ENCODE measurements at regions not wholly inside any gene's neighbourhood (a gene's known extent, or its start where the extent isn't known, plus 50 kb on each side); places are given as distances from the start of the nearest gene placed in this dataset.

DNA sequence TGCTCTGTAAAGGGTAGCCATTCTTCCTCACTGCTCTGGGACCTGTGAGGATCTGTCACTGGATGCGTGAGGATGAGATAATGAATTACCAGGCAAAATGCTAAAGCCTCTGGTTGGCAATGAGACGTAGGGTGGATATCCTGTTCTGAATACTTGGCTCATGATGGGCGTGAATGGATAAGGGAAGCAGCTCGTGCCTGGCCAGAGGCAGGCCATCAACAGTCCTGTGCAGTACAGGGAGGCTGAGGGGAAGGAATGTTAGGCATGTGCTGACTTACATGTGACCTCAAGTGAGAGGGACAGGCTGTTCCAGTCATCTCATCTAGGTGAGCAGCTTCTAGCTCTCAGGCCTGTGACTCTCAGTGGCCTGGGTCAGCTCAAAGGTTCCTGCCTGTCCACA lies 172.8 kb downstream of the CARTPT start:
- no peaks in the 10 kb centered on the region for H3K36me3 Mint-ChIP-seq (ENCODE audit: low read depth, unreplicated experiment)
- no peak overlapping the region for H3K27ac Mint-ChIP-seq (ENCODE audit: unreplicated experiment)
- no peaks in the 10 kb centered on the region for H3K9me3 Mint-ChIP-seq (ENCODE audit: unreplicated experiment)
- peaks cover 5% of the 10 kb centered on the region for H3K27me3 Mint-ChIP-seq (ENCODE audit: unreplicated experiment)
- DNase-seq (ENCODE audit: low spot score): peak; percentile 18
- TF ChIP-seq, protein P1, sequence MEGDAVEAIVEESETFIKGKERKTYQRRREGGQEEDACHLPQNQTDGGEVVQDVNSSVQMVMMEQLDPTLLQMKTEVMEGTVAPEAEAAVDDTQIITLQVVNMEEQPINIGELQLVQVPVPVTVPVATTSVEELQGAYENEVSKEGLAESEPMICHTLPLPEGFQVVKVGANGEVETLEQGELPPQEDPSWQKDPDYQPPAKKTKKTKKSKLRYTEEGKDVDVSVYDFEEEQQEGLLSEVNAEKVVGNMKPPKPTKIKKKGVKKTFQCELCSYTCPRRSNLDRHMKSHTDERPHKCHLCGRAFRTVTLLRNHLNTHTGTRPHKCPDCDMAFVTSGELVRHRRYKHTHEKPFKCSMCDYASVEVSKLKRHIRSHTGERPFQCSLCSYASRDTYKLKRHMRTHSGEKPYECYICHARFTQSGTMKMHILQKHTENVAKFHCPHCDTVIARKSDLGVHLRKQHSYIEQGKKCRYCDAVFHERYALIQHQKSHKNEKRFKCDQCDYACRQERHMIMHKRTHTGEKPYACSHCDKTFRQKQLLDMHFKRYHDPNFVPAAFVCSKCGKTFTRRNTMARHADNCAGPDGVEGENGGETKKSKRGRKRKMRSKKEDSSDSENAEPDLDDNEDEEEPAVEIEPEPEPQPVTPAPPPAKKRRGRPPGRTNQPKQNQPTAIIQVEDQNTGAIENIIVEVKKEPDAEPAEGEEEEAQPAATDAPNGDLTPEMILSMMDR (IDR thresholded peaks at IDR 0.05; ENCODE audit: unreplicated experiment): no peak
- H3K4me3 Mint-ChIP-seq (ENCODE audit: unreplicated experiment): no peak overlapping the region
- peaks cover 2% of the 10 kb centered on the region for H3K4me1 Mint-ChIP-seq (ENCODE audit: unreplicated experiment)

DNA sequence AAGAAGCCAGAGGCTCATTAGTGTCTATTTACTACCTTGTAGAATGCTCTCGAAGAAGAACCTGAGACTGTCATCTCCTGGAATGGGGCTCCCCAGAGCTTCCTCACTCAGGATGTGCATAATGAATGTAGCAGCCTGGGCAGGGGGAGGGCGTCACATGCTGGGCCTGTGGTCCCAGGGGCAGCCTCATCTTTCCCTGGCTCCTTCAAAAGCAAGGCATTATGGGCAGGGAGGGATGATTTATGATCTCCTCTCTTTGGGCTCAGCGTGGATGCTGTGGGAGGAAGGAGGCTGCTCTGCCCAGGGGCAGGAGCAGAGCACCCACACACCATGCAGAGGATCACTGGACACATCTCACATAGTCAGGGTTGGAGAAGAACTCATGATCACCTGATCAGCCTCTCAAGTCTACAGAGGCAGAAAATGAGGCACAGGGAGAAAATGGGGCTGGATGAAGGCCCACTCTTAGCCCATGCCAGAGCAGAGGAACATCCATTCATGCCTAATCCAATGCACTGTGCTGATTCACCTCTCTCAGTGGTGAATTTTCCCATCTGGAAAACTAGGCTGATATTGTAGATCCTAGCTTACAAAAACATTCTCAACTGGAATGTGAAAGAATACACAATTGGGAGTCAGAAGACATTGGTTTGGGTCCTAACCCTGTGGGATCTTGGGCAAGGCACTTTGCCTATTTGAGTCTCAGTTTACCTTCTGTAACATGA lies 173.7 kb downstream of the CARTPT start:
- Mint-ChIP-seq H3K9me3 (ENCODE audit: unreplicated experiment) (no peaks in the 10 kb centered on the region), H3K27ac (ENCODE audit: unreplicated experiment) (no peak overlapping the region), H3K27me3 (ENCODE audit: unreplicated experiment) (peaks cover 5% of the 10 kb centered on the region), H3K36me3 (ENCODE audit: low read depth, unreplicated experiment) (no peaks in the 10 kb centered on the region), H3K4me3 (ENCODE audit: unreplicated experiment) (no peak overlapping the region), H3K4me1 (ENCODE audit: unreplicated experiment) (peaks cover 2% of the 10 kb centered on the region)
- no peak for DNase-seq (ENCODE audit: low spot score)
- TF ChIP-seq, protein P1 (IDR thresholded peaks at IDR 0.05; ENCODE audit: unreplicated experiment): no peak

GRCh38 chr5:71893451-71893850 lies 174.4 kb downstream of the CARTPT start:
- Mint-ChIP-seq H3K27ac (ENCODE audit: unreplicated experiment) (no peak overlapping the region), H3K4me3 (ENCODE audit: unreplicated experiment) (no peak overlapping the region), H3K9me3 (ENCODE audit: unreplicated experiment) (no peaks in the 10 kb centered on the region), H3K27me3 (ENCODE audit: unreplicated experiment) (peaks cover 5% of the 10 kb centered on the region), H3K4me1 (ENCODE audit: unreplicated experiment) (peaks cover 2% of the 10 kb centered on the region), H3K36me3 (ENCODE audit: low read depth, unreplicated experiment) (no peaks in the 10 kb centered on the region)
- TF ChIP-seq, protein P1 (IDR thresholded peaks at IDR 0.05; ENCODE audit: unreplicated experiment): no peak
- DNase-seq (ENCODE audit: low spot score): no peak

DNA sequence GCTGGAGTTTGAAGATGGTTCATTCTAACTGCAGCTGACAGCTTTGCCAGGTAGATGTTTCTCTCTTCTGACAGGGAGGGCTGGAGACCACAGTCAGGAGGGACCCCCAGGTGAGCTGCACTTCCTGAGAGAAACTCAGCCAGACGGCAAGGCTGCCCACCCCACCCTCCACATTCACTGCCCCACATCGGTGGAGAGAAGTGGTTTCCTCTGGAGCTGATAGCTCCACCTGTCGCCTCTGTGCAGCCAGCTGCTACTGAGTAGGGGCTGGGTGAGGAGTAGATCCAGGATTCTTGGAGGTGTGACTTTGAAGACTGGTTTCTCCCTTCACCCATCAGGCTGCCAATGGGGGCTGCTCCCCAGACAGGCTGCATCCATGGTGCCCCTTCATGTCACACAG lies 175.0 kb downstream of the CARTPT start:
- H3K4me1 Mint-ChIP-seq (ENCODE audit: unreplicated experiment): peaks cover 2% of the 10 kb centered on the region
- TF ChIP-seq, protein P1 (IDR thresholded peaks at IDR 0.05; ENCODE audit: unreplicated experiment): no peak
- H3K36me3 Mint-ChIP-seq (ENCODE audit: low read depth, unreplicated experiment): no peaks in the 10 kb centered on the region
- peaks cover 5% of the 10 kb centered on the region for H3K27me3 Mint-ChIP-seq (ENCODE audit: unreplicated experiment)
- no peak overlapping the region for H3K4me3 Mint-ChIP-seq (ENCODE audit: unreplicated experiment)
- no peak overlapping the region for H3K27ac Mint-ChIP-seq (ENCODE audit: unreplicated experiment)
- no peak for DNase-seq (ENCODE audit: low spot score)
- no peaks in the 10 kb centered on the region for H3K9me3 Mint-ChIP-seq (ENCODE audit: unreplicated experiment)

GRCh38 chr5:71895546-71895945 lies 176.5 kb downstream of the CARTPT start:
- no peak overlapping the region for H3K4me3 Mint-ChIP-seq (ENCODE audit: unreplicated experiment)
- no peak for DNase-seq (ENCODE audit: low spot score)
- no peak overlapping the region for H3K27ac Mint-ChIP-seq (ENCODE audit: unreplicated experiment)
- H3K4me1 Mint-ChIP-seq (ENCODE audit: unreplicated experiment): peaks cover 2% of the 10 kb centered on the region
- no peaks in the 10 kb centered on the region for H3K9me3 Mint-ChIP-seq (ENCODE audit: unreplicated experiment)
- peaks cover 2% of the 10 kb centered on the region for H3K27me3 Mint-ChIP-seq (ENCODE audit: unreplicated experiment)
- TF ChIP-seq, protein P1 (IDR thresholded peaks at IDR 0.05; ENCODE audit: unreplicated experiment): no peak
- H3K36me3 Mint-ChIP-seq (ENCODE audit: low read depth, unreplicated experiment): no peaks in the 10 kb centered on the region
